GM06990 (cell line): ENCODE measurements at regions not wholly inside any gene's neighbourhood (a gene's known extent, or its start where the extent isn't known, plus 50 kb on each side); places are given as distances from the start of the nearest gene placed in this dataset.

ENCODE experiments used
- DNase-seq: peaks from one replicate; pipeline ENCODE4 v3.0.0-alpha.2; 2011; ENCODE audit not compliant: insufficient read length; ENCODE audit errors: extremely low read depth
- H3K27me3 ChIP-seq: replicated peaks from 2 replicates; pipeline ENCODE4 v1.6.0; 2011; ENCODE audit warnings: low read length; ENCODE audit not compliant: control insufficient read depth, insufficient read depth
- H3K36me3 ChIP-seq: 2 replicates; pipeline ENCODE4 v1.5.1; 2011; ENCODE audit warnings: low read length; ENCODE audit not compliant: control insufficient read depth, insufficient read depth
- H3K4me3 ChIP-seq: replicated peaks from 2 replicates; pipeline ENCODE4 v1.5.1; 2011; ENCODE audit warnings: low read depth, mild to moderate bottlenecking, control low read depth, low read length
- TF ChIP-seq, protein P1 (sequence below): IDR thresholded peaks from 2 replicates; pipeline ENCODE4 v1.5.1; 2011; ENCODE audit warnings: low read length, control low read depth, mild to moderate bottlenecking, inconsistent platforms; ENCODE audit not compliant: insufficient read depth, poor library complexity, severe bottlenecking

DNA sequence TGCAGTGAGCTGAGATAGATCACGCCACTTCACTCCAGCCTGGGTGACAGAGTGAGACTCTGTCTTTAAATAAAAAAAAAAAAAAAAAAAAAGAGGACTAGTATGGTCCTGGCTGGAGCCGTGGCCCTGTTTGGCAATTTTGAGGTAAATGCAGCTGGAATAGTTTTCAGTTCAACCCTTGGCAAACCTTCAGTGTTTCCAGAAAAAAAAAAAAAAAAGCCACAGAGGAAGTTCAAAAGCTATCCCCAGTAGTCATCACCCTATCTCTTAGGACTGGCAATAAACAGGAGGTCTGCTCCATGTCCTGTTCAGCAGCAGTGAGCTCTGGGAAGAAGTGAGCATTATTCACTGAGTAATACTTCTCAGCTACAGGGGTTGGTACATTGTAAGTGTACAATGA lies 56.8 kb upstream of the ERRFI1 start:
- Histone ChIP-seq H3K36me3 (no peaks in the 10 kb centered on the region), H3K4me3 (no peak overlapping the region), H3K27me3 (no peaks in the 10 kb centered on the region; the same call in 1 of the 2 replicates)
- no peak for DNase-seq
- TF ChIP-seq, protein P1, sequence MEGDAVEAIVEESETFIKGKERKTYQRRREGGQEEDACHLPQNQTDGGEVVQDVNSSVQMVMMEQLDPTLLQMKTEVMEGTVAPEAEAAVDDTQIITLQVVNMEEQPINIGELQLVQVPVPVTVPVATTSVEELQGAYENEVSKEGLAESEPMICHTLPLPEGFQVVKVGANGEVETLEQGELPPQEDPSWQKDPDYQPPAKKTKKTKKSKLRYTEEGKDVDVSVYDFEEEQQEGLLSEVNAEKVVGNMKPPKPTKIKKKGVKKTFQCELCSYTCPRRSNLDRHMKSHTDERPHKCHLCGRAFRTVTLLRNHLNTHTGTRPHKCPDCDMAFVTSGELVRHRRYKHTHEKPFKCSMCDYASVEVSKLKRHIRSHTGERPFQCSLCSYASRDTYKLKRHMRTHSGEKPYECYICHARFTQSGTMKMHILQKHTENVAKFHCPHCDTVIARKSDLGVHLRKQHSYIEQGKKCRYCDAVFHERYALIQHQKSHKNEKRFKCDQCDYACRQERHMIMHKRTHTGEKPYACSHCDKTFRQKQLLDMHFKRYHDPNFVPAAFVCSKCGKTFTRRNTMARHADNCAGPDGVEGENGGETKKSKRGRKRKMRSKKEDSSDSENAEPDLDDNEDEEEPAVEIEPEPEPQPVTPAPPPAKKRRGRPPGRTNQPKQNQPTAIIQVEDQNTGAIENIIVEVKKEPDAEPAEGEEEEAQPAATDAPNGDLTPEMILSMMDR = no peak

DNA sequence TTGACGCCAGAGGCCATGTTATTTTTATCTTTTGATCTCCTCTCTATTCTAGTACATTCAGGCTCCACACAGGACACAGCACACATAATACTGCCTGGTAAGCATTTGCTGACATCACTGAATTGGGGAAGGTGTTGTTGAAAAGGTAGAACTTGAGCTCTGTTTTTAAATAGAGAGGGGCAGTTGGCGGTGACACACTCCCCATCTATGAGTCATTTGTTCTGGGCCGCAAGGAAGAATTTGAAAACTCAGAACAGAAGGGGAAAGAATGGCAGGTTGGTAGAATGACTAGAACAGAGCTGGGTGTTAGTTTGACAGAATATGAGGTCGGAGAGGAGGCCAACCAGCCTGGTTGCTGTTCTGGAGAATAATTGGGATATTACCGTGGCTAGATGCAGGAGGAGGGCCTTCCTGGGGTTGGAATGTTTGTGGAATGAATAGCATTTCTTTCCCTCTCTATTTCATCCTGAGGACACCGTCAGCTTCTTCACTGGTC lies 52.1 kb upstream of the ERRFI1 start:
- H3K27me3 ChIP-seq = no peaks in the 10 kb centered on the region; the same call in 1 of the 2 replicates
- H3K36me3 ChIP-seq = no peaks in the 10 kb centered on the region
- no peak for DNase-seq
- TF ChIP-seq, protein P1 = no peak
- no peak overlapping the region for H3K4me3 ChIP-seq

DNA sequence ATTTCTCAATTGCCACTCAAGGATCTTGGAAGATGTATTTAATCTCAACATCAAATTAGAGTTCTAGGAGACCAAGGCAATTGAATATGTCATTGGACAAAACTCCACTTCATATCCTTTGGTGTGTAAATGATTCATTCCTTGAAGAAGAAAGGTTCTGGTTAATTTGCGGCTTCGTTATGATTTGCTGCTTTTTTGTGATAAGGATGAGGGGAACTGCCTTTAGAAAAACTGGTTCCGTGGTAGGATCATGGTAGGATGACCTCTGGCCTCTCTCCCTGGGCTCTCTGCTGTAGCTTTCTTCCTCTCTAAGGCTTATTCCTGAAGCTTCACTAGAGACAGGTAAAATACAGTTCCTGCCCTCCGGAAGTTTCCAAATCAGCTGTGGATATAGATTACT lies 51.5 kb upstream of the ERRFI1 start:
- TF ChIP-seq, protein P1 = no peak
- H3K36me3 ChIP-seq = no peaks in the 10 kb centered on the region
- H3K4me3 ChIP-seq = no peak overlapping the region
- no peaks in the 10 kb centered on the region; the same call in 1 of the 2 replicates for H3K27me3 ChIP-seq
- no peak for DNase-seq

GRCh38 chr1:8077120-8077573 lies 51.0 kb upstream of the ERRFI1 start:
- no peaks in the 10 kb centered on the region; the same call in 1 of the 2 replicates for H3K27me3 ChIP-seq
- no peak for DNase-seq
- no peaks in the 10 kb centered on the region for H3K36me3 ChIP-seq
- H3K4me3 ChIP-seq = no peak overlapping the region
- TF ChIP-seq, protein P1 = no peak

GRCh38 chr1:8076176-8076575 lies 50.1 kb upstream of the ERRFI1 start:
- TF ChIP-seq, protein P1 = no peak
- DNase-seq = no peak
- Histone ChIP-seq H3K27me3 (no peaks in the 10 kb centered on the region; the same call in 1 of the 2 replicates), H3K36me3 (no peaks in the 10 kb centered on the region), H3K4me3 (no peak overlapping the region)
